DND-41 (cell line): ENCODE measurements at regions not wholly inside any gene's neighbourhood (a gene's known extent, or its start where the extent isn't known, plus 50 kb on each side); places are given as distances from the start of the nearest gene placed in this dataset.
"Not testable (repeated sequence)": the region's sequence is repeated elsewhere in the genome, so short reads cannot be mapped to it uniquely, and the experiment has no call there.

Experiments
- CTCF ChIP-seq: IDR thresholded peaks from 2 replicates; pipeline ENCODE4 v1.5.1; 2012; ENCODE audit warnings: borderline replicate concordance, low read length, moderate library complexity, mild to moderate bottlenecking; ENCODE audit not compliant: poor library complexity, severe bottlenecking; ENCODE audit errors: extremely low read depth
- EZH2 ChIP-seq: IDR thresholded peaks from 3 replicates; pipeline ENCODE4 v1.6.1; 2012; ENCODE audit warnings: borderline replicate concordance, low read depth, mild to moderate bottlenecking, moderate library complexity, low read length, inconsistent platforms; ENCODE audit not compliant: severe bottlenecking

- TF ChIP-seq CTCF, EZH2: not testable (repeated sequence)
Measured at GRCh38 chr6:2302482-2302881, 57.1 kb upstream of the GMDS start.
